GM12892 (cell line): ENCODE measurements at regions not wholly inside any gene's neighbourhood (a gene's known extent, or its start where the extent isn't known, plus 50 kb on each side); places are given as distances from the start of the nearest gene placed in this dataset.

ENCODE experiments used
- DNase-seq: peaks from one replicate; pipeline ENCODE4 v3.0.0; 2011; ENCODE audit not compliant: insufficient read length
- FAIRE-seq: peaks from 2 replicates; lab custom pipeline; 2011; peaks lifted over from hg19 to GRCh38; lab: Jason Lieb, UNC
- POLR2A ChIP-seq: IDR thresholded peaks from 2 replicates; pipeline ENCODE4 v1.6.1; 2011; ENCODE audit warnings: low read depth, low read length, control low read depth
- POLR2AphosphoS5 ChIP-seq: IDR thresholded peaks from 2 replicates; pipeline ENCODE4 v1.6.1; 2011; ENCODE audit warnings: low read depth, low read length, control low read depth
- TAF1 ChIP-seq: IDR thresholded peaks from 2 replicates; pipeline ENCODE4 v1.6.1; 2011; ENCODE audit warnings: low read depth, mild to moderate bottlenecking, control low read depth, low read length, borderline replicate concordance

- DNase-seq (no peak), FAIRE-seq (no peak)
- TF ChIP-seq POLR2AphosphoS5 = no peak
- TF ChIP-seq TAF1 = no peak
- TF ChIP-seq POLR2A = no peak
Observed at GRCh38 chr12:67525617-67525884, 123.0 kb upstream of the DYRK2 start.

- no peak for FAIRE-seq
- TF ChIP-seq POLR2A (no peak), POLR2AphosphoS5 (no peak), TAF1 (no peak)
Observed at GRCh38 chr12:67526129-67526528, 122.4 kb upstream of the DYRK2 start.

DNA sequence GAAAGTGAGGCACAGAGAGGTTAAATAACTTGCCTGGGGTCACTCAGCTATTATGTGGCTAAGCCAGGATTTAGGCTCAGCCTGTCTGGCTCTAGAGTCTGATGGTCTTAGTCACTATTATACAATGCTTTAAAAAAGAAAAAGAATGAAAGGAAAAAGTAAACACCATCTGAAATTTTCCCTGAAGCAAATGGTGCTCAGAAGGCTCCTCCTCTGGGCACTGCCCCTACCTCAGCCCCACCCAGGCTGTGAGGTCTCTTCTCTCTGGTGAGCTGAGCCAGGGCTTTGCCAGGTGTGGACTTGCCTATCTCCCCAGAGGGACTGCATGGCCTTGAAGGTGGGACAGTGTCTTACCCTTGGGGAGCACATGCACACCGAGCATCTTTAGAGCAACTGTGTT is 117.5 kb upstream of the DYRK2 start:
- TF ChIP-seq POLR2AphosphoS5 (no peak), TAF1 (no peak), POLR2A (no peak)
- DNase-seq = no peak
- FAIRE-seq = no peak

More at GRCh38 chr12:67526129-67526528, 122.4 kb upstream of the DYRK2 start:
- DNase-seq = no peak

DNA sequence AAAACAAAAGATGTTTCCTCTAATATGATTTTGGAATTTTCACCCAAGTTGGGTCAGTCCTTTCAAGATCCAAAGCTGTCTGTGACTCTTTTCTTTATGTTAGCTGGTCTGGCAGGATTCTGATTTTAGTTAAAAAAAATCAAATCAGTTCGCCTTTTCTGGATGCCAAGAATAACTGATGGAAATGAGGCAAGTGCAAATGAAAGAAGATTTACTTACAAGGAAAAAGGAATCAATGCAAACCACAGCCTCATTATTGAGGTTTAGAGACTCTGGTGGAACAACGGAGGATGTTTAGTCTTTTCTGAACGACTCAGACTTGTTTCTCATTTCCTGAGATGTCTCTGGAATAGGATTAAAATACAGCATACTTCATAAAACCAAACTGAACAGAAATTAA is 117.0 kb upstream of the DYRK2 start:
- no peak for TF ChIP-seq POLR2AphosphoS5
- TF ChIP-seq TAF1 = no peak
- no peak for TF ChIP-seq POLR2A
- DNase-seq (no peak), FAIRE-seq (no peak)

- no peak for DNase-seq
- no peak for FAIRE-seq
- TF ChIP-seq POLR2A = no peak
- TF ChIP-seq POLR2AphosphoS5 = no peak
- no peak for TF ChIP-seq TAF1
Observed at GRCh38 chr12:67533159-67533558, 115.4 kb upstream of the DYRK2 start.

DNA sequence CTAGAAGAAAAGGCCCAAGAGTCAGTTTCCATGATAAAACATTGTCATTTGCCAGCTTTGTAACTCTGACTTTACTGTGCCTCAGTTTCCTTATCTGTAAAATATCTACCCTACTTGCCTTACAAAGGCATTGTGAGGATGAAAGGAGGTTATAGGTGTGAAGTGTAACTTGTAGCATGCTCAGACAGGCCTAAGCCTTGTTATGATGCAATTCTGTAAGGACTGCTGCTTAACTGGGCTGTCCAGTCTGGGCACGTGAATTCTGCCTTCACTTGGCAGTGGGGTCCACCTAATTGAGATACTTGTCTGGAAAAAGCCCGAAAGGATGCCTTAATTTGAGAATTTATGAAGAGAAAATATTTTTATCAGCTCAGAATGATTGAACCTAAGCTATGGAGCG is 114.5 kb upstream of the DYRK2 start:
- DNase-seq (no peak), FAIRE-seq (no peak)
- TF ChIP-seq POLR2A = no peak
- no peak for TF ChIP-seq TAF1
- no peak for TF ChIP-seq POLR2AphosphoS5

- FAIRE-seq (no peak), DNase-seq (no peak)
- TF ChIP-seq TAF1 = no peak
- TF ChIP-seq POLR2A = no peak
- TF ChIP-seq POLR2AphosphoS5 = no peak
Observed at GRCh38 chr12:67534681-67535080, 113.9 kb upstream of the DYRK2 start.

- FAIRE-seq (no peak), DNase-seq (no peak)
Observed at GRCh38 chr12:67535176-67535575, 113.4 kb upstream of the DYRK2 start.

GRCh38 chr12:67535971-67536370 is 112.6 kb upstream of the DYRK2 start:
- TF ChIP-seq POLR2A (no peak), TAF1 (no peak), POLR2AphosphoS5 (no peak)
- no peak for FAIRE-seq

More at GRCh38 chr12:67535176-67535575, 113.4 kb upstream of the DYRK2 start:
- TF ChIP-seq POLR2AphosphoS5 = no peak

GRCh38 chr12:67539329-67539728 is 109.2 kb upstream of the DYRK2 start:
- no peak for TF ChIP-seq POLR2A
- no peak for TF ChIP-seq POLR2AphosphoS5
- TF ChIP-seq TAF1 = no peak
- no peak for DNase-seq
- no peak for FAIRE-seq

More at GRCh38 chr12:67535971-67536370, 112.6 kb upstream of the DYRK2 start:
- no peak for DNase-seq

- TF ChIP-seq TAF1 (no peak), POLR2AphosphoS5 (no peak), POLR2A (no peak)
- FAIRE-seq = no peak
- no peak for DNase-seq
Observed at GRCh38 chr12:67539946-67540345, 108.6 kb upstream of the DYRK2 start.

GRCh38 chr12:67540920-67541624 is 107.5 kb upstream of the DYRK2 start:
- DNase-seq (no peak), FAIRE-seq (peak; percentile 69)
- no peak for TF ChIP-seq TAF1
- TF ChIP-seq POLR2A = no peak
- TF ChIP-seq POLR2AphosphoS5 = no peak

GRCh38 chr12:67541625-67541991 is 106.9 kb upstream of the DYRK2 start:
- TF ChIP-seq TAF1 (no peak), POLR2A (no peak), POLR2AphosphoS5 (no peak)
- DNase-seq = no peak

More at GRCh38 chr12:67541625-67541991, 106.9 kb upstream of the DYRK2 start:
- FAIRE-seq = no peak
